ENCODE measurements at regions not wholly inside any gene's neighbourhood (a gene's known extent, or its start where the extent isn't known, plus 50 kb on each side); places are given as distances from the start of the nearest gene placed in this dataset.
"Not testable (repeated sequence)": the region's sequence is repeated elsewhere in the genome, so short reads cannot be mapped to it uniquely, and the experiment has no call there.

DNA sequence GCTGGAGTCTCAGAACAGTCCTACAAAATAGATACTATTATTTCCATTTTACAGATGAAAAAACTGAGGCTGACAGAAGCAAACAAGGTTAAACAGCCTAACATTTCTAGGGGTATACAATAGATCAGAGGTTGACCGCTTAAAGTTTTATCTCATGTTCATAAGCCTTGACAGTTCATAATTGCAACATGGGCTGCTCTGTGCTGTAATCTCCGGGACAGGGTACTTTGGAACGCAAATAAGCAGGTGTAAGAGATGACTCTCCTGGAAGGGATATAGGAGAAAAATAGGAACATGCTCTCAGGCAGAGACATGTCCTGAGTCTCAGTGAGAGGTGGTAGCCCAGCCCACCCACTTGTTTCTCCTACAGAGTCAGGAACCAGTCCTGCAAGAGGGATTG, 72.8 kb upstream of the RBM19 start:
- no peaks in the 10 kb centered on the region for H3K36me3 ChIP-seq
- H3K27me3 ChIP-seq, result no peaks in the 10 kb centered on the region
- H3K4me3 ChIP-seq, result no peak overlapping the region
- H3K4me1 ChIP-seq, result no peaks in the 10 kb centered on the region
- H3K9me3 ChIP-seq, result no peaks in the 10 kb centered on the region
- DNase-seq, result no peak
- intact Hi-C loops (cut with DNase I; ENCODE audit: low total_unique reads), result no loop called here
- TF ChIP-seq CTCF (IDR thresholded peaks at IDR 0.05), result no peak
- no peak for TF ChIP-seq POLR2A (IDR thresholded peaks at IDR 0.05)
- H3K27ac ChIP-seq, result no peak overlapping the region

DNA sequence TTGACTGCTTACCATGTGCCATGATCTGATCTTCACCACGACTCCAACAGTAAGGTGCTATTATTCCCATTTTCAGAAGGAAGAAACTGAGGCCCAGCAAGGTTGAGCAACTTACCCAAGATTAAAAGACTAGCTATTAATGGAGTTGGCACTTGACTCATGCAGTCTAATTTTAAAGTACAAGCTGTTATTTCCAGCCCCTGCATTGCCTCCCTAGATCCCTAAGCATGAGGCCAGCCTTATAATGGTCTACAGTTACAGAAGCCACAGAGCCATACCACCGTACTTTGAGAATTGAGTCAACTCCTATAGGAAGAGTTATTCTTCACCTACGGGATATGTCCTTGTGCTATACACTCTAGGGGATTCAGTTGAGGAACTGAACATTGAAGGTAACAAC, 66.7 kb upstream of the RBM19 start:
- intact Hi-C loops (cut with DNase I; ENCODE audit: low total_unique reads), result no loop called here
- no peak for DNase-seq
- Histone ChIP-seq H3K36me3 (no peaks in the 10 kb centered on the region), H3K4me1 (no peaks in the 10 kb centered on the region), H3K9me3 (no peaks in the 10 kb centered on the region), H3K27ac (no peak overlapping the region), H3K27me3 (no peaks in the 10 kb centered on the region), H3K4me3 (no peak overlapping the region)
- no peak for TF ChIP-seq POLR2A (IDR thresholded peaks at IDR 0.05)
- no peak for TF ChIP-seq CTCF (IDR thresholded peaks at IDR 0.05)

DNA sequence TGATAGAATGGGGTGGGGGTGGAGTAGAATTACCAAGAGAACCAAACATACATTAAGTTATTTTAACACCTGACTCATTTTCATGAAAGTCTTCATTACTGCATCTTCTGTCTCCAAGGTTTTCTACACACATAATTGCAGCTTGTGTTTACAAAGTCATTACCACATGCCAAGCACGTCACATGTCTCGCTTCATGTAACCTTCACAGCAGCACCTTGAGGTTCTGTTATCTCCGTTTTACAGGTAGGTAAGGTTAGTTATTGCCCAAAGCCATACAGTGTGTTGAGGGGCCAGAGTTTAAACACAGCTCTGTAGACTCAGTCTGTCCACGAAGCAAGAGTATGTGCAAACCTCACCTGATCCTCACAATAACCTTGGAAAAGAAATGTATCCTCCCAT, 64.3 kb upstream of the RBM19 start:
- H3K4me3 ChIP-seq, result no peak overlapping the region
- intact Hi-C loops (cut with DNase I; ENCODE audit: low total_unique reads), result no loop called here

DNA sequence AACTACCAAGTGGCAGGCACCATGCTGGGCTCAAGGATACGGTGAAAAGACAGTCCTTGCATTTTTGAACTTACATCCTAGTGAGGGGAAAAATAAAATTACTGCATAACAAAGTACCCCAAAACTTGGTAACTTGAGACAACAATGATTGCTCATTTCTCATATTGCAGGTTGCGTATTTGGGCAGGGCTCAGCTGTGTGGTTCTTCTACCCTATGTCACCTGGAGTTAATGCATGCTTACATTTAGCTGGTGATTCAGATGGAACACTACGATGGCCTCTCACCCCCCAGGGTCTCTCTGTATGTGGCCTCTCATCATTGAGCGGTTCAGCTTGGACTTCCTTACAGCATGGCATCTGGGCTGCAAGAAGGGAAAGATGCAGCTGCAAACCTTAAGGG, 60.7 kb upstream of the RBM19 start:
- intact Hi-C loops (cut with DNase I; ENCODE audit: low total_unique reads), result no loop called here
- Histone ChIP-seq H3K27me3 (no peaks in the 10 kb centered on the region), H3K27ac (no peak overlapping the region), H3K9me3 (no peaks in the 10 kb centered on the region), H3K4me1 (no peaks in the 10 kb centered on the region), H3K36me3 (no peaks in the 10 kb centered on the region), H3K4me3 (no peak overlapping the region)
- TF ChIP-seq POLR2A (IDR thresholded peaks at IDR 0.05) (no peak), CTCF (IDR thresholded peaks at IDR 0.05) (no peak)
- DNase-seq, result no peak

More for the DNA sequence above, 64.3 kb upstream of the RBM19 start:
- Histone ChIP-seq H3K4me1 (no peaks in the 10 kb centered on the region), H3K27me3 (no peaks in the 10 kb centered on the region), H3K36me3 (no peaks in the 10 kb centered on the region), H3K27ac (no peak overlapping the region), H3K9me3 (no peaks in the 10 kb centered on the region)
- no peak for TF ChIP-seq CTCF (IDR thresholded peaks at IDR 0.05)
- no peak for TF ChIP-seq POLR2A (IDR thresholded peaks at IDR 0.05)
- no peak for DNase-seq

- intact Hi-C loops (cut with DNase I; ENCODE audit: low total_unique reads), result no loop called here
- Histone ChIP-seq H3K36me3 (no peaks in the 10 kb centered on the region), H3K27me3 (no peaks in the 10 kb centered on the region), H3K27ac (no peak overlapping the region), H3K4me1 (no peaks in the 10 kb centered on the region), H3K4me3 (no peak overlapping the region), H3K9me3 (no peaks in the 10 kb centered on the region)
- TF ChIP-seq CTCF (IDR thresholded peaks at IDR 0.05), result no peak
- no peak for TF ChIP-seq POLR2A (IDR thresholded peaks at IDR 0.05)
- no peak for DNase-seq
Measured at GRCh38 chr12:114025935-114026334, 59.8 kb upstream of the RBM19 start.

DNA sequence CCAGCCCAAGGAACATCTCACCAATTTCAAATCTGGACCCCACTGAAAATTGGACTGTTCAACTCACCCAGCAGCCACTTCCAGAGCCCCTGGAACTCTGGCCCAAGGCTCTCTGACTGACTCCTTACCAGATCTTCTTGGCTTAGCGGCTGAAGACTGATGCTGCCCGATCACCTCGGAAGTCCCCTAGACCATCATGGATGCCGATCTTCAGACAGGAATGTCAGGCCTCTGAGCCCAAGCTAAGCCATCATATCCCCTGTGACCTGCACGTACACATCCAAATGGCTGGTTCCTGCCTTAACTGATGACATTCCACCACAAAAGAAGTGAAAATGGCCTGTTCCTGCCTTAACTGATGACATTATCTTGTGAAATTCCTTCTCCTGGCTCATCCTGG, 56.0 kb upstream of the RBM19 start:
- H3K4me3 ChIP-seq; H3K27ac ChIP-seq; DNase-seq; H3K36me3 ChIP-seq; H3K4me1 ChIP-seq; intact Hi-C loops (cut with DNase I; ENCODE audit: low total_unique reads); H3K9me3 ChIP-seq; H3K27me3 ChIP-seq: not testable (repeated sequence)

Measured in uterus (tissue), 3 donors.